CD8-positive, alpha-beta memory T cell (primary cell): ENCODE measurements at regions not wholly inside any gene's neighbourhood (a gene's known extent, or its start where the extent isn't known, plus 50 kb on each side); places are given as distances from the start of the nearest gene placed in this dataset.
"Not testable (repeated sequence)": the region's sequence is repeated elsewhere in the genome, so short reads cannot be mapped to it uniquely, and the experiment has no call there.

Experiments used
- CTCF ChIA-PET: fragments of 350-600 bp; sonication (Branson Sonifier 250); formaldehyde crosslinking; loops from one replicate; lab custom pipeline; 2021; ENCODE audit warnings: antibody characterized with exemption; lab: Charles Lee
- POLR2A ChIA-PET: fragments of 350-600 bp; sonication (Branson Sonifier 250); formaldehyde crosslinking; loops from one replicate; lab custom pipeline; 2021; ENCODE audit warnings: antibody characterized with exemption; lab: Charles Lee
- DNase-seq, 5 donors: peaks; one replicate each; pipeline versions ENCODE4 v3.0.0 to v3.0.0-alpha.2; 2020 to 2022; ENCODE audit warnings: mixed read lengths in 1 of 5
- H3K27ac ChIP-seq: one replicate; pipeline ENCODE4 v1.7.0; 2013; ENCODE audit warnings: low read depth, mild to moderate bottlenecking, low read length, moderate library complexity
- H3K27me3 ChIP-seq: 2 replicates; pipeline ENCODE4 v1.7.0; 2013; ENCODE audit warnings: low read length, mild to moderate bottlenecking; ENCODE audit not compliant: insufficient read depth, poor library complexity, severe bottlenecking
- H3K36me3 ChIP-seq: 2 replicates; pipeline ENCODE4 v1.7.0; 2013; ENCODE audit warnings: mild to moderate bottlenecking, low read length, moderate library complexity; ENCODE audit not compliant: insufficient read depth
- H3K4me1 ChIP-seq: 2 replicates; pipeline ENCODE4 v1.7.0; 2013; ENCODE audit warnings: mild to moderate bottlenecking, low read length, moderate library complexity; ENCODE audit not compliant: insufficient read depth
- H3K4me3 ChIP-seq: 2 replicates; pipeline ENCODE4 v1.7.0; 2013; ENCODE audit warnings: mild to moderate bottlenecking, low read length
- H3K9me3 ChIP-seq: 2 replicates; pipeline ENCODE4 v1.7.0; 2013; ENCODE audit warnings: mild to moderate bottlenecking, low read length
- H3K27ac Mint-ChIP-seq, 8 donors: one replicate each; pipeline ENCODE4 v1.8.0; 2020 to 2021; ENCODE audit warnings: mixed read lengths in 8 of 8, mild to moderate bottlenecking in 6 of 8, inconsistent platforms in 3 of 8, moderate library complexity in 3 of 8
- H3K27me3 Mint-ChIP-seq, 2 donors: one replicate each; pipeline ENCODE4 v1.8.0; 2020 to 2021; ENCODE audit warnings: mixed read lengths in 2 of 2, mild to moderate bottlenecking in 1 of 2, moderate library complexity in 1 of 2
- H3K36me3 Mint-ChIP-seq, 3 donors: one replicate each; pipeline ENCODE4 v1.8.0; 2020 to 2021; ENCODE audit warnings: mixed read lengths in 3 of 3, inconsistent platforms in 1 of 3, mild to moderate bottlenecking in 1 of 3
- H3K4me1 Mint-ChIP-seq, 3 donors: one replicate each; pipeline ENCODE4 v1.8.0; 2020 to 2021; ENCODE audit warnings: mixed read lengths in 3 of 3, inconsistent platforms in 1 of 3, mild to moderate bottlenecking in 1 of 3
- H3K4me3 Mint-ChIP-seq, 7 donors: one replicate each; pipeline ENCODE4 v1.8.0; 2020 to 2021; ENCODE audit warnings: mixed read lengths in 7 of 7, mild to moderate bottlenecking in 6 of 7, moderate library complexity in 4 of 7, inconsistent platforms in 2 of 7
- H3K9me3 Mint-ChIP-seq, 5 donors: one replicate each; pipeline ENCODE4 v1.8.0; 2020 to 2022; ENCODE audit warnings: mixed read lengths in 5 of 5, mild to moderate bottlenecking in 3 of 5, moderate library complexity in 2 of 5, inconsistent platforms in 1 of 5

DNA sequence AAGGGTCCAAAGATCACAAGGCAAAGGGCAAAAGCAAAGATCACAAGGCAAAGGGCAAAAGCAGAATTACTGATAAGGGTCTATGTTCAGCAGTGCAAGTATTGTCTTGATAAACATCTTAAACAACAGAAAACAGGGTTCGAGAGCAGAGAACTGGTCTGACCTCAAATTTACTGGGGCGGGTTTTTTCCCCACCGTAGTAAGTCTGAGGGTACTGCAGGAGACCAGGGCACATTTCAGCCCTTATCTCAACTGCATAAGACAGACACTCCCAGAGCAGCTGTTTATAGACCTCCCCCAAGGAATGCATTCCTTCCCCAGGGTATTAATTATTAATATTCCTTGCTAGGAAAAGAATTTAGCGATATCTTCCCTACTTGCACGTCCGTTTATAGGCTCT is 61.3 kb downstream of the ZNF860 start:
- POLR2A ChIA-PET: not testable (repeated sequence)

DNA sequence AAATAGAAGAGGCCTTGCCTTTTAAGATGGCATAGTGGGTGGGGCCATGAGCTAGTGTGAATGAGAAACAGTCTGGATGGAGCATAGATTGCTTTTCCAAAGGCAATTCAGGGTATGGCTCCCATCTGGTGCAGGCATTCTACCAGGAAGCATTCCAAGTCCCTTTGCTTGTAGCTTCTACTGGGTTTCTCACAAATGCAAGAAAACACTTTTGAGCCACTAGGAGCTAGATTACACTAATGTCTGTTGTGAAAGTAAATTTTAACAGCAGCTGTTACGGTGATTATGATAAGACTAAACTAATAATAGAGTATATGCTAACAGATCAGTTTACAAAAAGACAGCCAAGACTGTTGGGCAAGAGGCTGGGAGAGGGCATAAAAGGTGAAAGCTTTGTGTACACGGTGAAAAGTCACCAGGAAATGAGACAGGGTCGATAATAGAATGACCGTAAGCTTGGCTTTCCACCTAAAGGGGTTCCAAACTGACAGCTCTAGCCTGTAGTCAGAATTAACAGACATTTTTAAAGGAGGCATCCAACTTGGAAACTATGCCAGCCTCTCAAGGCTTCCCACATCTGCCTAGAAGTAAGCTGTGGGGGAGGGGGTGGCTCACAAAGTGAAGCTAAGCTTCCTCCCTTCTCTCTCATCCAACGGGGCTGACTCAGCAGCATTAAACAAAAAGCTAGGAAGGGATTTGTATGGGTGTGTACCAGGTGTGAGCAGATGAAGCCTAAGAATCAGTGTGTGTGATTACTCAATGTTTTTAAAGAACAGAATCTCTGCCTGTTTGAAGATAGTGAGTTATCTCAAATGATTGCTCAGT is 61.1 kb upstream of the GPD1L start:
- no peak overlapping the region for H3K4me3 Mint-ChIP-seq
- H3K36me3 Mint-ChIP-seq: peaks cover 0 to 18% (median 0%) of the 10 kb centered on the region in 3 donors
- peaks cover 0 to 5% of the 10 kb centered on the region in 2 donors for H3K27me3 Mint-ChIP-seq
- DNase-seq: no peak
- no peak overlapping the region for H3K27ac ChIP-seq
- H3K9me3 ChIP-seq: peaks cover 5% of the 10 kb centered on the region
- peaks cover 10 to 24% (median 23%) of the 10 kb centered on the region in 5 donors for H3K9me3 Mint-ChIP-seq
- no peaks in the 10 kb centered on the region for H3K4me1 Mint-ChIP-seq
- H3K4me3 ChIP-seq: no peak overlapping the region
- CTCF ChIA-PET: no interaction called here
- H3K36me3 ChIP-seq: no peaks in the 10 kb centered on the region
- no peaks in the 10 kb centered on the region for H3K4me1 ChIP-seq
- no peaks in the 10 kb centered on the region for H3K27me3 ChIP-seq
- no peak overlapping the region for H3K27ac Mint-ChIP-seq
- POLR2A ChIA-PET: no interaction called here

More for the DNA sequence above, 61.3 kb downstream of the ZNF860 start:
- H3K9me3 Mint-ChIP-seq: peaks cover 10 to 24% (median 23%) of the 10 kb centered on the region in 5 donors
- H3K9me3 ChIP-seq, CTCF ChIA-PET, H3K27me3 Mint-ChIP-seq, H3K4me3 Mint-ChIP-seq, H3K27ac Mint-ChIP-seq, H3K27ac ChIP-seq, DNase-seq, H3K36me3 ChIP-seq, H3K4me1 ChIP-seq, H3K4me1 Mint-ChIP-seq, H3K27me3 ChIP-seq, H3K4me3 ChIP-seq: not testable (repeated sequence)
- H3K36me3 Mint-ChIP-seq: peaks cover 0 to 18% (median 0%) of the 10 kb centered on the region in 3 donors

DNA sequence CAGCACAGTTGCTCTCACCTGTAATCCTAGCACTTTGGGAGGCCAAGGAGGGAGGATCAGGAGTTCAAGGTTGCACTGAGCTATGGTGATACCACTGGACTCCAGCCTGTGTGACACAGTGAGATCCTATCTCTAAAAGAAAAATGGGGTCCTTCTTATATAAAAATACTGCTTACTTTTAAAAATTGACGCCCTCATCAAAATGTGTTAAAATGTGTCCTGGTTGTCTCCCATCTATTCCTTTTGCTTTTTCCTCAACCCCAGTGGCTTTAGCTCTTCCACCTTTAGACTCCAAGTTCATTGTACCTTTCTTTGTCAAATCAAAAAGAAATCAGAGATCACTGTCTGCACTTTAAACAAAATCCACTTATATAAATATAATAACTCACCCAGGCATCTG is 60.3 kb upstream of the GPD1L start:
- peaks cover 10 to 21% (median 20%) of the 10 kb centered on the region in 5 donors for H3K9me3 Mint-ChIP-seq
- CTCF ChIA-PET: no interaction called here
- Histone ChIP-seq H3K9me3 (peaks cover 5% of the 10 kb centered on the region), H3K27me3 (no peaks in the 10 kb centered on the region), H3K36me3 (no peaks in the 10 kb centered on the region), H3K4me1 (no peaks in the 10 kb centered on the region), H3K27ac (no peak overlapping the region), H3K4me3 (no peak overlapping the region)
- DNase-seq: no peak
- no peak overlapping the region for H3K4me3 Mint-ChIP-seq
- no peak overlapping the region for H3K27ac Mint-ChIP-seq
- peaks cover 0 to 18% (median 0%) of the 10 kb centered on the region in 3 donors for H3K36me3 Mint-ChIP-seq
- POLR2A ChIA-PET: no interaction called here
- H3K4me1 Mint-ChIP-seq: no peaks in the 10 kb centered on the region
- peaks cover 0 to 5% of the 10 kb centered on the region in 2 donors for H3K27me3 Mint-ChIP-seq

DNA sequence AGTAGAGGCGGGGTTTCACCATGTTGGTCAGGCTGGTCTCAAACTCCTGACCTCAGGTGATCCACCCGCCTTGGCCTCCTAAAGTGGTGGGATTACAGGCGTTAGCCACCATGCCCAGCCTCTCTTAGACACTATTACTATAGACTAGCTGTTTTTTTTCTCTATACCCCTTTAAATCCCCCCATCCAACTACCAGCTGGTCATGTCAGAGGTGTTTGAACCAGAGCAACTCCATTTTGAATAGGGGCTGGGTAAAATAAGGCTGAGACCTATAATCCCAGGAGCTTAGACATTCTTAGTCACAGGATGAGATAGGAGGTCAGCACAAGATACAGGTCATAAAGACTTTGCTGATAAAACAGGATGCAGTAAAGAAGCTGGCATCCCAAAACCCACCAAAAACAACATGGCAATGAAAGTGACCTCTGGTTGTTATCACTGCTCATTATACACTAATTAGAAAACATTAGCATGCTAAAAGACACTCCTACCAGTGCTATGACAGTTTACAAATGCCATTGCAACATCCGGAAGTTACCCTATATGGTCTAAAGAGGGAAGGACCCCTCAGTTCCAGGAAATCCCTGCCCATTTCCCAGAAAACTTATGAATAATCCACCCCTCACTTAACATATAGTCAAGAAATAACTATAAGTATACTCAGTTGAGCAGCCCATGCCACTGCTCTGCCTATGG is 57.8 kb upstream of the GPD1L start:
- DNase-seq: no peak
- H3K4me1 Mint-ChIP-seq: no peaks in the 10 kb centered on the region
- Histone ChIP-seq H3K4me1 (no peaks in the 10 kb centered on the region), H3K27ac (no peak overlapping the region), H3K9me3 (no peaks in the 10 kb centered on the region), H3K27me3 (no peaks in the 10 kb centered on the region), H3K4me3 (no peak overlapping the region), H3K36me3 (no peaks in the 10 kb centered on the region)
- peaks cover 0 to 3% (median 0%) of the 10 kb centered on the region in 3 donors for H3K36me3 Mint-ChIP-seq
- POLR2A ChIA-PET: no interaction called here
- H3K4me3 Mint-ChIP-seq: no peak overlapping the region
- peak overlapping the region in 1 of 8 donors; percentile 24 for H3K27ac Mint-ChIP-seq
- peaks cover 0 to 8% of the 10 kb centered on the region in 2 donors for H3K27me3 Mint-ChIP-seq
- CTCF ChIA-PET: no interaction called here
- peaks cover 0 to 3% (median 2%) of the 10 kb centered on the region in 5 donors for H3K9me3 Mint-ChIP-seq

DNA sequence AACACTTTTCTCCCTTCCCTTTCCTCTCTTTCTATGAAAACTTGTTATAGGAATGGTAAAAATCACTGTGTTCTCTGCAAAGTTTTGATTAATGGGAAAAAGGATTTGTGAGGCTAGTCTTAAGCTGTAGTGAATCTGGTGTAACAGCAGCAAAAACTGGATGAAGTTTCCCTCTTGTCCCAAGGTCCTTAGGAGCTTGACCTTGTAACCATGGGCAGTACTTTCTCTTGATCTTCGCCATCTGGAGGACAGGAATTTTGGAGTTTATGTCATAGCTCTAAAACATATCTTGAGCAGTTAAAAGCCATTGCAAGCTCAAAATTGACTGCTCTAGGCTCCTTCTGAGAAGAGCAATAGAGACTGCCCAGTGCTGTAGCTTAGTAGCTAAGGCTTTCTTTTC is 56.5 kb upstream of the GPD1L start:
- no peaks in the 10 kb centered on the region for H3K36me3 ChIP-seq
- H3K27me3 Mint-ChIP-seq: peaks cover 0 to 8% of the 10 kb centered on the region in 2 donors
- no peak overlapping the region for H3K27ac ChIP-seq
- H3K9me3 Mint-ChIP-seq: no peaks in the 10 kb centered on the region
- DNase-seq: no peak
- ChIA-PET CTCF (interaction anchor here (1.0 kb wide), 1 partner anchor 33 kb away, joined by 4 read pairs; no protein-coding TSS in a partner anchor), POLR2A (no interaction called here)
- no peaks in the 10 kb centered on the region for H3K4me1 Mint-ChIP-seq
- no peaks in the 10 kb centered on the region for H3K36me3 Mint-ChIP-seq
- no peaks in the 10 kb centered on the region for H3K27me3 ChIP-seq
- H3K4me3 Mint-ChIP-seq: no peak overlapping the region
- no peaks in the 10 kb centered on the region for H3K9me3 ChIP-seq
- no peaks in the 10 kb centered on the region for H3K4me1 ChIP-seq
- no peak overlapping the region for H3K4me3 ChIP-seq
- H3K27ac Mint-ChIP-seq: no peak overlapping the region

DNA sequence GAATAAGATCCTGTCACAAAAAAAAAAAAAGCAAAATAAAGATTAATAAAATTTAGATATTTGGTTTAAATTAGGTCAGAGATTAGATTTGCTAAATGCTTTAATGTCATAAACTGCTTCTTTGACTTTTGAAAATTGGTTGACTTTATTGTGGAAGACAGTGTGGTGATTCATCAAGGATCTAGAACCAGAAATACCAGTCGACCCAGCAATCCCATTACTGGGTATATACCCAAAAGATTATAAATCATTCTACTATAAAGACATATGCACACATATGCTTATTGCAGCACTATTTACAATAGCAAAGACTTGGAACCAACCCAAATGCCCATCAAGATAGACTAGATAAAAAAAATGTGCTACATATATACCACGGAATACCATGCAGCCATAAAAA is 54.2 kb upstream of the GPD1L start:
- H3K4me3 ChIP-seq, H3K9me3 Mint-ChIP-seq, H3K4me1 Mint-ChIP-seq, H3K4me1 ChIP-seq, DNase-seq, H3K27ac ChIP-seq, H3K27ac Mint-ChIP-seq, H3K27me3 ChIP-seq, CTCF ChIA-PET, H3K36me3 ChIP-seq, H3K4me3 Mint-ChIP-seq, POLR2A ChIA-PET, H3K36me3 Mint-ChIP-seq, H3K9me3 ChIP-seq: not testable (repeated sequence)
- peaks cover 5 to 13% of the 10 kb centered on the region in 2 donors for H3K27me3 Mint-ChIP-seq

DNA sequence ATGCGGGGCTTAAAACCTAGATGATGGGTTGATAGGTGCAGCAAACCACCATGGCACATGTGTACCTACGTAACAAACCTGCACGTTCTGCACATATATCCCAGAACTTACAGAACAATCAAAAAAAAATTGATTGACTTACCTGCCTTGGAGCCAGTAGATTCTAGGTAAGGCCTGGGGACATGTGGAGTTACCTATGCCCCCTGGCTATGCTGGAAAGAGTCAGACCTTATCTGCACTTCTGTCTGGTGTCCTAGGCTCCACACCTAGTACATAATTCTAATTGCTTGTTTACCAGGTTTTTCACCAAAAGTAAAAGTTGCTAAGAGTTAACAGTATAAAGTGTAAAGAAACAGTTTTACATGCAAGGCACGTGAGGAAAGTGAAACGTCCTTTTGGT is 53.6 kb upstream of the GPD1L start:
- H3K4me1 ChIP-seq, CTCF ChIA-PET, POLR2A ChIA-PET, H3K27ac ChIP-seq, H3K36me3 ChIP-seq, H3K4me3 Mint-ChIP-seq, H3K36me3 Mint-ChIP-seq, H3K9me3 ChIP-seq, DNase-seq, H3K27me3 ChIP-seq, H3K4me3 ChIP-seq, H3K9me3 Mint-ChIP-seq, H3K27ac Mint-ChIP-seq, H3K4me1 Mint-ChIP-seq: not testable (repeated sequence)
- H3K27me3 Mint-ChIP-seq: peaks cover 4 to 14% of the 10 kb centered on the region in 2 donors

DNA sequence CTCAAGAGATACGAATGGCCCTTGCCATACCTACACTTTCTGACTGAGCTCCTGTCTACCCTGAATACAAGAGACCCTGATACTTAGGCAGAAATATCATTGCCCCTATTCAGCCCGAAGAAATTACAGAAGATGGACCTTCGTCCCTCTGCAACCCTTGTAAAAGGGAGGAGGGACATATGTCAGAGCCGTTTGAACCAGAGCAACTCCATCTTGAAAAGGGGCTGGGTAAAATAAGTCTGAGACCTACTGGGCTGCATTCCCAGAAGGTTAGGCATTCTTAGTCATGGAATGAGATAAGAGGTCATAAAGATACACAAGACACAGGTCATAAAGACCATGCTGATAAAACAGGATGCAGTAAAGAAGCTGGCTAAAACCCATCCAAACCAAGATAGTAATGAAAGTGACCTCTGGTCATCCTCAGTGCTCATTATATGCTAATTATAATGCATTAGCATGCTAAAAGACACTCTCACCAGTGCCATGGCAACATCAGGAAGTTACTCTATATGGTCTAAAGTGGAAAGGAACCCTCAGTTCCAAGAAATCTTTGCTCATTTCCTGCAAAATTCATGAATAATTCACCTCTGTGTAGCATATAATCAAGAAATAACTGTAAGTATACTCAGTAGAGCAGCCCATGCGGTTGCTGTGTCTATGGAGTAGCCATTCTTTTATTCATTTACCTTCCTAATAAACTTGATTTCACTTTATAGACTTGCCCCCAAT is 49.7 kb upstream of the GPD1L start:
- Mint-ChIP-seq H3K36me3 (no peaks in the 10 kb centered on the region), H3K4me1 (no peaks in the 10 kb centered on the region), H3K27me3 (peaks cover 0 to 14% of the 10 kb centered on the region in 2 donors), H3K4me3 (no peak overlapping the region), H3K9me3 (no peaks in the 10 kb centered on the region), H3K27ac (no peak overlapping the region)
- H3K27me3 ChIP-seq: no peaks in the 10 kb centered on the region
- CTCF ChIA-PET: no interaction called here
- H3K4me3 ChIP-seq: no peak overlapping the region
- H3K9me3 ChIP-seq: no peaks in the 10 kb centered on the region
- no peak for DNase-seq
- POLR2A ChIA-PET: no interaction called here
- no peaks in the 10 kb centered on the region for H3K4me1 ChIP-seq
- H3K27ac ChIP-seq: no peak overlapping the region
- no peaks in the 10 kb centered on the region for H3K36me3 ChIP-seq
